ENCODE measurements at regions not wholly inside any gene's neighbourhood (a gene's known extent, or its start where the extent isn't known, plus 50 kb on each side); places are given as distances from the start of the nearest gene placed in this dataset.

- no peak for DNase-seq
Measured at GRCh38 chr5:147037515-147038205, 159.1 kb upstream of the PPP2R2B start.

DNA sequence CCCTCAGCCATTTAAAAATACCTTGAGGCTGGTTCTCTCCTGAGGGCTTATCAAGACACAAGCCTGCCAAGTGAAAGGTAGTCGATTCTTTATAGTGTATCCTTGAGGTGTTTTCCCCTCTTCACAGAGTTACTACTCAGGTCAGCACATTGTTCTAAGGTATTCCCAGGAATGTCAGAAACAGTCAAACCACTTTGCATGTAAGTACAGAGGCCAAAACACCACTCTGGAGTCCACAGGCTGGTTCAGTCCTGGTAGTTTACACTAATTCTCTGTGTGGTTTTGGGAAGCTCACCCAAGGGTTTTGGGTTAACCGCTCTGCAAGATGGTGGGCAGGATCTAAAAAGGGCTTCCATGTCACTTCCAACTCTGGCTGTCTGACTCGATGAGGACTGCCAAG lies 162.3 kb upstream of the PPP2R2B start:
- DNase-seq: no peak

DNA sequence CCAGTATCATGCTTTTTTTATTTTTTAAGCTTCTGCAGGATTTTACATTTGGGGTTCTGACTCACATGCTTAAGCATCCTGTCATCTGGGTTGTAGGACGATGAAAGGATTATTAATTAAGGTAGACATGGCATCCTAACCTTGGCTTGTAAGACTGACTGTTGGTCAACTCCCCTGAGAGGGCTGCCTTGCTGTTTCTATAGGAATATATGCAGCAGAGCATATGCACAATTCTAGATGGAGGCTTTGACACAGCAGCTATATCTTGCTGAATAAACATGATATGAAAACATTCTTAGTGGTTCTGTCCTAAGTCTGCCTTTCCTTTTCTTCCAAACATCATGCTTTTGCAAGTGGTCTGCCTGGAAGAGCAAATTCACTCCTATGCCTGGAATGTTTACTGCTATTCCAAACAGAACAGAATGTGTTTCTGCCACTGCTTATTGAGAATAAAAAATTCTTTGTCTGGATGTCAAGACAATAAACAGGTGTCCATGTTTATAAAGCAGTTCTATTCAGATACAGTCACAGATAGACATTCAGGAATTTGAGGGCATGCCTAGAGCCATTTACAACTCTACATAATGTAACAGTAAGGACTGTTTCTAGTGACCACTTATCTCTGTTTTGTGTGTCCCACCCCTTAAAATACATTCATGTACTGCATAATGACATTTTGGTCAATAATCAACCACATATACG lies 166.2 kb upstream of the PPP2R2B start:
- no peak for DNase-seq

DNA sequence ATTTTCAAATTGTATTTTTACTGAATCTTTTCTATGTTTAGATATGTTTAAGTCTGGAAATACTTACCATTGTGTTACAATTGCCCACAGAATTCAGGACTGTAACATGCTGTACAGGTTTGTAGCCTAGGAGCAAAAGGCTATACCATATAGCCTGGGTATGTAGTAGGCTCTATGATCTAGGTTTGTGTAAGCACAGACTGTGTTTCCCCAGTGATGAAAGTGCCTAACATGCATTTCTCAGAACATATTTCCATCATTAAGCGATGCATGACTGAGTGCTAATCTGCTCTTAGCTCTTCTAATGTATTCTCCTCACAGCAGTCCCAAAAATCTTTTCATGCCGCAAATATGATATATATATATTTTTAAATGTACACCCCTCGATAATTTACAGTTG lies 166.7 kb upstream of the PPP2R2B start:
- DNase-seq: no peak

- DNase-seq: no peak
Measured at GRCh38 chr5:147046281-147046680, 167.7 kb upstream of the PPP2R2B start.

DNA sequence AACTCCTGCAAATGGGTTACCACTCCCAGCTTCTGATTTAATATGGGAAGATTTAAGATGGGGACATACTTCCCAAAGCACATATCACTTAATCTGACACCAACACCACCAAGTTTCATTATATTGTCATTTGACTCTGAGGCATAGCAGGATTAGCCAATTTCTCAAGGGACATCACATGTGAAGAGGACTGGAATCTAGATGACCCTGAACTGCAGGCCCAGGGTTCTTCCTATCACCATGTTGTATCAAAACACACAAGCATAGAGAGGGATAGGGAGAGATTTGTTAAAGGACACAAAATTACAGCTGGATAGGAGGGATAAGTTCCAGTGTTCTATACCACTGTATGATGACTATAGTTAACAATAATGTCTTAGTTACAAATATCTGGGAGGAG lies 168.3 kb upstream of the PPP2R2B start:
- DNase-seq: no peak

DNA sequence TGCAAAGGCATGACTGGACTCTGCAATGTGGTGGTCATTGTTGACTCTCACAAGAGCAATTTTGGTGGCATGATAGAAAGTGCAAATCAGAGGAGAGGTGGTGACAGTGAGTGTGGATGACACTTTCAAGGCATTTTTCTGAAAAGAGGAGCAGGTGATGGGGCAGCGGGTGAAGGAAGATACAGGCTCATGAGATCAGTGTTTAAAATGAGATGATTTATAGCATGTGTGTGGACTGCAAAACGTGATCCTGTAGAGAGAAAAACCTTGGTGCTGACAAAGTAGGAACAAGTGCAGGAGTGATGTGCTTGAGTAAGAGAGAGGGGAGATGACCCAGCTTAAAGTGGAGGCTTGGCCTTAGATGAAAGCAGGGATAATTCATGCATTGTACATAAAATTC lies 171.2 kb upstream of the PPP2R2B start:
- DNase-seq: no peak

- DNase-seq: no peak
Measured at GRCh38 chr5:147050172-147050571, 171.6 kb upstream of the PPP2R2B start.

DNA sequence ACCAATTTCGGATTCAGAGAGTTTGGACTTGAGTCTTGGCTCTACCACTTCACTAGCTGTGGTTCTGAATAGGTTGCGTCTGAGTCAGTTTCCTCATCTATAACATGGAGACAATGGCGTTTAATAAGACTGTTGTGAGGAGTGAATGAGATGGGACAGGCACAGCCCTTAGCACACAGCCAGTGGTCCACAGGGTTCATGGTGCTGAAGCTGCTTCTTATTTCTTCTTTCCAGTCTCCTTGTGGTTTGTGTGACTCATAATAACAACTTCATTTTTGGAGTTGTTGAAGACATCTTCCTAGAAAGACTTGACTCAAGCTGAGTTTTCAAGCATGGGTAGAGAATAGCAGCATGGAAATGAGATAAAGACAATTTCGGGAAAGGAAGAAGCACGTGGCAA lies 172.6 kb upstream of the PPP2R2B start:
- DNase-seq: no peak

GRCh38 chr5:147052519-147052918 lies 174.0 kb upstream of the PPP2R2B start:
- DNase-seq: no peak

DNA sequence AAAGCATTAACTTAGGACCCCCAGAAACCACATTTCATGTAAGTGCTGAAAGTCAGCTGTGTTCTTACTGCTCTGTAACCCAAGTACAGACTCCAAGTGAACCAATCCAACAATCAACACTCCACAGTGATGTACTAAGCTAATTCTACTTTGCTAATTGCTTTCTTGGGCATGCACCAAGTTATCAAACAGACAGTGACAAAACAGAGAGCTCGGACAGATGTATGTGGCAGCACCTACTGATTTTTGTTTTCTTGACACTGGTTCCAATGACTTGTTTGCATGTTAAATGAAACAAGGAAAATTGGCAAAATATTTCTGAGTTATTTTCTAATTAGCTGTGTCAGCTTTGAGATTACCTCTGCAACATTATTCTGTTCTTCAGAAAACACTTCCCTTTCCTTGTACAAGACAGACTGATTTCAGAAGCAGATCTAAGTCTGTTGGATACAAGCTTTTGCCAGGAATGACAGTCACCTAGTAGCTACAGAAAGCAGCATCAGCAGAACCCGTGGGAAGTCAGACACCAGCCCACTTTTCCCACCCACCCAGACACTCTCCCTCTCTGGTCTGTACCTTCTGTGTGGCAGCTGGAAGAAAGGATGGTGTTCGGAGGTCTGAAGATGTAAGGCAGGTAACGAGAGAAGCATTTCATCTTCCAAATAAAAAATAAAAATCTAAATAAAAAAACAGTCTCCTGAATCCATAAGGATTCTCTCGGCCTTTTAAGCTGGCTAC lies 176.7 kb upstream of the PPP2R2B start:
- DNase-seq: no peak

DNA sequence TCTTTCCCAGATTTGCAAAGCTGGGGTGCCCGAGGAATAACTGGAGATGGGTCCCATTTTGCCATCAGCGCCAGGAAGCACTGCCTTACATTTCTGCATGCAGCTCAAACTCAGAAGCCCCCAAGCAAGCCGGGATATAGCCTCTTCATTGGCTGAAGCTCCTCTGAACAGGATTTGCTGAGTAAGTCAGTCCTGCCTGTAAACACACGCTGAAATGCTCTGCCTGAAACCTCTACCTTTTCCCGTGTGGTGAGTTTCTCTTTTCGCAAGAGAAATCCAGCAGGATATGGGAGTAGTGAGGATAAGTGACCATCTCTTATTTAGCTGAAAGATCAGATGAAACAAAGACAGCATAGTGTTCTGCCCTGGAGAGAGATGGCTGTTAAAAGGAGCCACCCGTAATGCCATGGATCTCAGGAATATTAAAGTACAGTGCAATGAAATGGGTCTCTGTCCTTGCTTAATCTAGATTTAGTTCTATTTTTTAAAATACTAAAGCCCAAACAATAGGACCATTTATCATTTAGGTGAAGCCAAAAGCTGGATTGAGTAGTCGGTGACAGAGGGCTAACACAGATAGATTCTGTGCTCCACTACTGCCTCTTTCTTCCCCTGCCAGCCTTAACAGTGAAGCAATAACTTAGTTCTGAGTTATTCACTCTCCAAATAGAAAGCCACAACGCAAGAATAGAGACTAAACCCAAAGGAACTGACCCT lies 177.5 kb upstream of the PPP2R2B start:
- DNase-seq: no peak

GRCh38 chr5:147057051-147057450 lies 177.8 kb upstream of the STK32A start:
- DNase-seq: no peak

DNA sequence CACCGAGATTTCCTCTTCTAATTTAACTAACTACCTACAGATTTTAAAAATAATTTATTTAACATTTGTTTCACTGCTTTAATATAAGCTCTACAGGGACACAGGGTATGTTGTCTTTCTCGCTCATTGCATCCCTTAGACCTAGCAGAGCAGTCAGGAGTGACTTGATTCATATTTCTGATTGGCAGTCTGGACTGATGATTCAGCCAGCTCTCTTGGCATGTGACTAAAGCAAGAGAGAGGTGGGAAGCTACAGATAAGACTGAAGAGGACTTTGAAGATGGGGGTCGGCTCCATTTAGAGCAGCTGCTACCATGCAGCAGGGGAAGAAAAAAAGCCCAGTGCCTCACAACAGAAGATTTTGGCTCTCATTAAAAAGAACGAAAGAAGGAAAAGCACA lies 173.4 kb upstream of the STK32A start:
- DNase-seq: no peak

DNA sequence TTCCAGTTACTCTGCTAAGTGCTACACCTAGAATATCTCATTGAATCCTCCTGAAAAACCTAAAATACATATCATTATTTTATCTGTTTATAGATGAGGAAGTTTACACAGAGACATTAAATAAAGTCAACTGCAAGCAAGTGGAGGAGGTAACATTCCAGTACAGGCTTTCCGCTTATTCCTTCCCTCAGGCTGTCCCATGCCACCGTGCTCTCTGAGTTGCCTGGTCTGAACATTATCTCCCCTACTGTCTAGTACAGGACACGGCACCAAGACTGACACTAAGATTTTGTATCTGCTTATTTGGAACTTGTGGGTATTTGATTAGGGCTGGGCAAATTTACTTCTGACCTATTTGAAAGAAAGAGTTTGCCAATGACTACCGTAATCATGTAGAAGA lies 172.4 kb upstream of the STK32A start:
- DNase-seq: no peak

DNA sequence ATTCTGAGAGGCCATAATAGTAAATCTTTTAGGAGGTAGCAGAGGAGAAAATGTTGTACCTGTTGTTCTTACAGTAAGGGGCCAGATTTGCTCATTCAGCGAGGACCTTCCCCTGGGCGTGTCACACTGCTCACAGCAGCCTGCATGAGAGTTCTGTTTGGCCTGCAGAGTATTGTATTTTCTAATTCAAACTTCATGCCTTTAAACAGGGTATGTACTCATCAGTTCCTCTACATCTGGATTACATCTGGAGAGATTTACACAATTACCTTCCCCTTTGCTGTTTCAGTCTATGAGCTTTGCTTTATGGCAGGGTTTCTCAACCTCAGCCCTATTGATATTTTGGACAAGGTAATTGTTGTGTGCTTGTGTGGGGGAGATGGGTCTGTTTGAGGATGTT lies 170.9 kb upstream of the STK32A start:
- DNase-seq: no peak

DNA sequence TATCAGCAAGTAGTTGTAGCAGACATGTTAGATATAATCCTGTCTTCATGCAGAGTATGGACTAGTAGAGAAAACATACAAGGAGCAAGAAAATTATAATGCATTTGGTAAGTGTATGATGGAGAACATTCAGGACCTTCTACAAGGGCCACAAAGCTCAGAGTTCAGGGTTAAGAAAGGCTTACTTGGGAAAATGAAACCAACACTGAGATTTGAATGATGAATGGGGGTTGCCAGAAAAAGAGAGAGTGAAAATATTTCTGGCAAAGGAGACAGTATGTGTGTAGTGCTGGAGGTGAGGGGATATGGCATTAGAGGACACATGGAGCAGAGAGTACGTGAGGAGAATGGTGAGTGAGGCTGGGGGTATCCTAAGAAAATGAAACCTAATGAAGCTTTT lies 169.8 kb upstream of the STK32A start:
- DNase-seq: no peak

DNA sequence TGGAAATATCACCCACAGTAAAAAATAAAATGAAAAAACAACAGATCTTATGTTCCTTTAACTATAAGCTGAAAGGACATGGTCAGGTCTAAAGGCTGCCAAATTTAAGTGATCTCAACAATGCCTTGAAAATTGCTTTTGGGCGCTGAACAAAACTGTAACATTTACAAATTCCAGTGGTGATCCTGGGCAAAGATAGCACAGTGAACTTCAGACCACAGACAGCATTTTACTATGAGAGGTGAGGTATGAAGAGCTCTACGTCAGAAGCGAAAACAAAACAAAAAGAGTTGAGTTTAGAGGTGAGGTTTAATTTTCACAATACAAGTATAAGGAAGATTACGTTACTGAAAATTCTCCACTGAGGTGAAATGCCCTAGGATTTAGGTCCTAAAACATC lies 165.8 kb upstream of the STK32A start:
- DNase-seq: no peak

DNA sequence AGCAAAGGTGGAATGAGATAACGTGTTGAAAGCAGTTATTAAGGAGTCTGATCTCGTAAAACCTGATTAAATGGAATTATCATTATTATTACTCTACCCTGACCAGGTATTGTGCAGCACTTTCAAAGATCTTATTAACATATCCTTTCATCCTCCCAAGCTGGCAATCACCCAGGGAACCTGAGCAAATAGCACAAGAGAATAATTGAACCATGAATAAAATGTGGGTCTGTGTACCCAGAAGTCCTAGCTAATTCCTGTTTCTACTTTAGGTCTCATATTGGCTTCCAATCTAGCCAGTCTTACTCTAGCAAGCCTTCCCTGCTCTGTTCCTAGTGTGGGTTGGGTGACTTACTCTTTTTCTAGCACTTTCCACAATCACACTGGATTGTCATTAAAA lies 162.2 kb upstream of the STK32A start:
- DNase-seq: no peak

GRCh38 chr5:147073098-147073497 lies 161.7 kb upstream of the STK32A start:
- no peak for DNase-seq

GRCh38 chr5:147075187-147075586 lies 159.6 kb upstream of the STK32A start:
- DNase-seq: no peak

DNA sequence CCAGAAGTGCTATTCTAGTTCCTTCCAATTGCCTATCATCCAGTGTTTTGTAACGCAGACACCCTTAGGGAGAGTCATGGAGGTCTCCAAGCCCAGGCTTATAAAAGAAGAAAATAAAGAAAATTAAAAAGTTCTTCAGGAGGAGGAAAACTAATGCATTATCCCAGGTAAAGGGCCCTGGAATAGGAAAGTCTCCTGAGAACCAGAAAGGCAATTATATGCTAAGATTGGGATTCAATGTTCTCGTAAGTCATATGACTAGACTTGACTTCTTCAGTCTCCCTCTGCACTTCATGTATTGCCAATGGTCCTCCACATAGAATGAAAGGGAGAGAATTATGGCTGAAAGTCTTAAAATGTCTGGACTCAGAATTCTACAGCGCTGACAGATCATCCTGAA lies 154.4 kb upstream of the STK32A start:
- no peak for DNase-seq

DNA sequence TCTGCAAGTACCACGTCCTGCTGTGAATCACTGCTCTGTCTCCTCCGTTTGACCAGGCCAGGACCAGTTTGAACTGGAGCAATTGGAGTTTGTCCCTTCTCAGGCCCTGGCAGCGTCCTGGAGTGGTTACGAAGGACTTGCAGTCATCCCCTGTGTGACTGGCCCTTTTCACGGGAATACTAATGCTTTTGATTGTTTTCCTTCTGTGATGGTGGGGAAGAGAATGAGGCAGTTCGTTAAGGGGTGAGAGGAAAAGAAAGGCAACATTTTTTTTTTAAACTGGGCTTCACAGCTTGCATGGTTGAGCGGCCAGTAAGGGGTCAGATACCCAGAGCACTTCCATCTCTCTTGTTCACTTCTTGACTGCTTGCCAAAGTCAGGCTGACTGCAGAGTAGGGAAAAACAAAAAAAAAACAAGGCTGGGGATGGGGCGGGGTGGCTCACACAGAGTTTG lies 153.5 kb upstream of the STK32A start:
- no peak for DNase-seq
